Activated CD4-positive, alpha-beta T cell treated with anti-CD3 and anti-CD28 coated beads, Interleukin-2, amount 10 ng/mL, durations not matched to agents 24 days and 14 days (primary cell): ENCODE measurements at regions not wholly inside any gene's neighbourhood (a gene's known extent, or its start where the extent isn't known, plus 50 kb on each side); places are given as distances from the start of the nearest gene placed in this dataset.

Experiments
- DNase-seq: peaks from one replicate; pipeline ENCODE4 v3.0.0; 2022
- H3K27ac Mint-ChIP-seq: one replicate; pipeline ENCODE4 v1.8.0; 2022; ENCODE audit warnings: mild to moderate bottlenecking, mixed read lengths
- H3K27me3 Mint-ChIP-seq: one replicate; pipeline ENCODE4 v1.8.0; 2022; ENCODE audit warnings: mixed read lengths
- H3K36me3 Mint-ChIP-seq: one replicate; pipeline ENCODE4 v1.8.0; 2022; ENCODE audit warnings: low read depth, mild to moderate bottlenecking, mixed read lengths
- H3K4me1 Mint-ChIP-seq: one replicate; pipeline ENCODE4 v1.8.0; 2021; ENCODE audit warnings: mixed read lengths
- H3K4me3 Mint-ChIP-seq: one replicate; pipeline ENCODE4 v1.8.0; 2022; ENCODE audit warnings: mild to moderate bottlenecking, moderate library complexity, mixed read lengths
- H3K9me3 Mint-ChIP-seq: one replicate; pipeline ENCODE4 v1.8.0; 2021; ENCODE audit warnings: mixed read lengths
- intact Hi-C: fragments of 100-400 bp; cut with micrococcal nuclease; formaldehyde crosslinking; loops from one replicate; pipeline ENCODE4 v1.15.1; 2023

DNA sequence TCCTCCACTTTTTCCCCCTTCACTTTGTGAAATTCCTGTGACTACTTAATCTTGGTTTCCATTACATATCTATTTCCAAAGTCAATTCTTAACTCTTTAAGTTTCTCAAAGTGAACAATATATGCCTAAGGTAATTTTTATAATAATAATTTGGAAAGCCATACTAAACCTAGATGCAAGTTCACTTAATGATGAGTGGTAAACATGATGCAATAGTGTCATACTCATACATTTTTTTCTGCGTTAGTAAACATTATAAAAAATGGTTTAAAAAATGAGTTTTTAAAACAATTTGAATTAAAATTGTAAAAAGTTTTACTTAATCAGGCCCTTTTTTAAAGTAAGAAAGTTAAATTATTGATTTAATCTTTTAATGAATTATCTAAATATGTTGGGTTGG is 659.4 kb upstream of the FZD8 start:
- no peak overlapping the region for H3K4me3 Mint-ChIP-seq
- no peaks in the 10 kb centered on the region for H3K9me3 Mint-ChIP-seq
- H3K27me3 Mint-ChIP-seq, result no peaks in the 10 kb centered on the region
- H3K36me3 Mint-ChIP-seq, result no peaks in the 10 kb centered on the region
- no peak for DNase-seq
- H3K27ac Mint-ChIP-seq, result no peak overlapping the region
- intact Hi-C loops, result no loop called here
- no peaks in the 10 kb centered on the region for H3K4me1 Mint-ChIP-seq

DNA sequence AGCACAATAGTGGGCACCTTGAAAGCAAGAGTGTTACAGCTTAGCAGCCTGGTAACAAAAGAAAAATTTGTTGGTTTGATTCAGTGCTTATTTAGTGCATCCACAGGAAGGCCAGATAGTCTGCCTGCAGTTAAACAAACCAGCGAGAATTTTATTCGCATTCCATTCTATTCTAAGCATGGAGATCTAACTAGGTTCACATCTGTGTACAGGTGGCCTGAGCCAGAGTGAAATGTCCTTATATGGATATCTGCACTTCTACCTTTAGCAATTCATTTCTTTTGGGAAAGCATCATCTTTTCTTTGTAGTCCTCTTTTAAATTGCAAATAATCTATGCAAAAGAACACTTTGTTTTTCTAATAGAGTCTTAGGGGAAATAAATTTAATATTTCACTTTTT is 659.0 kb upstream of the FZD8 start:
- no peak for DNase-seq
- Mint-ChIP-seq H3K9me3 (no peaks in the 10 kb centered on the region), H3K36me3 (no peaks in the 10 kb centered on the region), H3K27ac (no peak overlapping the region), H3K4me3 (no peak overlapping the region), H3K27me3 (no peaks in the 10 kb centered on the region), H3K4me1 (no peaks in the 10 kb centered on the region)
- intact Hi-C loops, result no loop called here

DNA sequence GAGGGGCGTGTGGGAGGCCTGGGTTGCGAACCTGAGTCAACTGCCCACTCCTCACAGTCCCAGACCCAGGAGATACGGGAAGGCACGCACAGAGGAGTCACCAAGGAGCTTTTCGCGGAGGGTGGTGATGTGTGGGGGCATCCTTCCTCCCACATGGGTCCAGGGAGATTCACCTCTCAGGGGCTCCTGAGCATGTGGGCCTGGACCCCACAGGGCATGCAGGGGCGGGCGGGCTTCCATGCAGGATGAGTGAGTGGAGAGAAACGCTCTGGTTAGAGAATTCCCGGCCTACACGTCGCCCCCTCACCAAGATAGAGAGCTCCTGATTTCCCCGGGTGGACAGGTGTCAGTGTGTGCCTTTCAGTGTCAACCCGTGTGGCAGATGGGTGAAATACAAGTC is 641.7 kb upstream of the FZD8 start:
- DNase-seq, result no peak
- intact Hi-C loops, result no loop called here
- Mint-ChIP-seq H3K9me3 (peaks cover 13% of the 10 kb centered on the region), H3K4me3 (no peak overlapping the region), H3K27ac (no peak overlapping the region), H3K27me3 (no peaks in the 10 kb centered on the region), H3K36me3 (no peaks in the 10 kb centered on the region), H3K4me1 (no peaks in the 10 kb centered on the region)

DNA sequence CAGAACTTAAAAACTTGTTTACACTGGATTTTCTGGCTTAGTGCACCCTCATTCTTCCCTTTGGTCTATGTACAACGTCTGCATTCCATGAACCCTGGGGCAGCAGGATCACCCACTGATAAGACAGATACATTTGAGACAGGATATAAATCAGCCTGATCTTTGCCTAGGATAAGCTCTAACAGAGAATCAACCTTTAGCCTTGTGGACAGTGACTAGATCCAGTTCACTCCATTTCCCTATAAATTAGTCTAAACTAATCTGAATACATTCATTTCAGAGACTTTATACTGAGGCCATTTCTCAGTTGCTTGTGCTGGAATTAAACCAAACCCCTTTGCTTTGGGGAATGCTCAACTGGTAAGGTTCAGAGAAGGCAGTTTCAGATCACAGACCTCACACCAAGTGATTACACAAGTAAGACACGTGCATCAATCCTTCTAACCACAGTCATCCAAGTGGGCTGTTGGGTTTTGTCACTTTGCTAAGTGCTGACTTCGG is 639.8 kb upstream of the FZD8 start:
- Mint-ChIP-seq H3K4me3 (no peak overlapping the region), H3K4me1 (no peaks in the 10 kb centered on the region), H3K27ac (no peak overlapping the region), H3K36me3 (no peaks in the 10 kb centered on the region), H3K9me3 (peaks cover 11% of the 10 kb centered on the region), H3K27me3 (no peaks in the 10 kb centered on the region)
- DNase-seq, result no peak
- intact Hi-C loops, result no loop called here

DNA sequence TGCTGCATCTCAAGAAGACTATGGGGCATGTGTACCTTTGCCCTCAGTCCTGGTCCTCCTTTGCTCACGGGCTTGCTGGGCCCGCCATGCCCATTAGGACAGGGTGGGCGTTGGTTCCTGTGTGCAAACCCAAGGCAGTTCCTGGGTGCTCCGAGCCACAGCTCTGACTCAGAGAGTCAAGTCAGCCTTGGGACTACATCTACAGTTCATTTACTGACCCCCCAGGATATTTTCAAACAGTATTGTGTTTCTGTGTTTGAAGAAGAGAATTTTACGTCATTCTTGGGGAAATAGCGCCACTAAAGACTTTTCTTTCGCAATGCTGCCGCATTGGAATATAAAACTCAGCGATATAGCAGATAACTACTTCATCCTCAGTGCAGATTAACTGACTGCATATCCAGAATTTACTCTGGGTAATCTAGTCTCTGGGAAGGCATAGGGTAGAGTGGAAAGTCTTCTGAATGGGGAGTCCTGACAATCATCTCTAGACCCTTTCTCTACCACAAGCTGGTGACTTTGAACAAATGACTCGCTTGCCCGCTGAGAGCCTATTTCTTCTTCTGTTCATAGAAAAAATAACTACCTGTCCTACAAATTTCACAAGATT is 638.9 kb upstream of the FZD8 start:
- intact Hi-C loops, result no loop called here
- Mint-ChIP-seq H3K27me3 (no peaks in the 10 kb centered on the region), H3K4me3 (no peak overlapping the region), H3K27ac (no peak overlapping the region), H3K9me3 (peaks cover 13% of the 10 kb centered on the region), H3K36me3 (no peaks in the 10 kb centered on the region), H3K4me1 (no peaks in the 10 kb centered on the region)
- DNase-seq, result no peak

DNA sequence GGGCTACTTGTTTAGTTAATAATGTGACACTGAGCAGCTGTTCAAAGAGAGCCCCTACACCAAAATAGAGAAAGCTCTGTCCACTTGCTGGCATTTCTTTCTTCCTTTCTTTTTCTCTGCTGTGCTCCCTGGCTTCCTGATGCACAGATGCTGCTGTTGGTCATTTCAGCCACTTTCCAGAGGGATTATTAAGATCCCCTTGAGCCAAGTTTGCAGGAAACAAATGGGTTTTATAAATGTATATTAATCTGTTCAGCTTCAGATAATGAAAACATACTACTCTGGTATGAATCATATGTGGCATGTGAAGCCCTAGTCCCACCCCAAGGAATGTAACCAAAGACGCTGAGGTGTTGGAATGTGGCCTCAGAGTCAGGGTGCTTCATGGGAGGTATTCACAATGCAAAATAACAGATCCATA is 638.2 kb upstream of the FZD8 start:
- Mint-ChIP-seq H3K4me1 (no peaks in the 10 kb centered on the region), H3K27ac (no peak overlapping the region)
- no peak for DNase-seq

DNA sequence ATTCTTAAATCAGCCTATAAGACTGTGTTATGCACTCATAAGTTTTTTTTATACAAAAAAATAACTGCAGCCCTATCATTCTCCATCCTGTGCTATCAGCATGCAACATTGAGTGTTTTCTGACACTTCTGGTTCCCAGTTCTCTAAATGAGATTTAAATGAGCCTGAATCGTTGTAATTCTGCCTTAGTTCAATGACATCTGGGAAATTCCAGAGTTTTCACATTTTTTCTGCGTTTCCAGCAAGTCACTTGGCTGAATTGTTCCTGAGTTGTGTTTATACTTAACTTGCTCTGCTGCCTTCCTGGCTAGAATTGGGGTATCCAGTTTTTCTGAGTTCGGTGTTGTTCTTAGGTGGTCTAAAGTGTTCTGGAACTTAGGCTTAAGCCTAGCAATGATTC is 636.1 kb upstream of the FZD8 start:
- no peaks in the 10 kb centered on the region for H3K4me1 Mint-ChIP-seq
- H3K4me3 Mint-ChIP-seq, result no peak overlapping the region
- no peak for DNase-seq
- no peaks in the 10 kb centered on the region for H3K27me3 Mint-ChIP-seq
- H3K27ac Mint-ChIP-seq, result no peak overlapping the region
- intact Hi-C loops, result no loop called here
- peaks cover 22% of the 10 kb centered on the region for H3K9me3 Mint-ChIP-seq
- no peaks in the 10 kb centered on the region for H3K36me3 Mint-ChIP-seq

More for the DNA sequence above, 638.2 kb upstream of the FZD8 start:
- intact Hi-C loops, result no loop called here
- H3K9me3 Mint-ChIP-seq, result peaks cover 9% of the 10 kb centered on the region
- H3K36me3 Mint-ChIP-seq, result no peaks in the 10 kb centered on the region
- H3K27me3 Mint-ChIP-seq, result no peaks in the 10 kb centered on the region
- no peak overlapping the region for H3K4me3 Mint-ChIP-seq

DNA sequence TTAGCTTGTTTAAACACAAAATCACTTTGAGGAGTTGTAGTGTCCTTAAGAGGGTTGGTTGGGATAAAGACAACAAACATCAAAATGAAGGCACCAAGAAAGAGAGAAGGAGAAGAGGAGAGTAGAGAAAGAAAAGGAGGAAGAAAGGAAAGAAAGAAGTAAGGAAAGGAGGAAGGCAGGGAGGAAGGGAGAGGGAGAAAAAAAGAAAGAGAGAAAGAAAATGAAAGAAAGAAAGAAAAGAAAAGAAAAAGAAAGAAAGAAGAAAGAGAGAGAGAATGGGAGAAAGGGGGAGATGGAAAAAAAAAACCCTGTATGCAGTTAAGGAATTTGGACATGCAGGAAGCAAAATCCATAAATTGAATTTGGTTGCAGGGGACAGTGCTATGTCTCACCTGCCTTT is 635.4 kb upstream of the FZD8 start:
- DNase-seq, result no peak
- no peaks in the 10 kb centered on the region for H3K36me3 Mint-ChIP-seq
- H3K4me3 Mint-ChIP-seq, result no peak overlapping the region
- peaks cover 22% of the 10 kb centered on the region for H3K9me3 Mint-ChIP-seq
- H3K27ac Mint-ChIP-seq, result no peak overlapping the region
- intact Hi-C loops, result no loop called here
- H3K4me1 Mint-ChIP-seq, result no peaks in the 10 kb centered on the region
- no peaks in the 10 kb centered on the region for H3K27me3 Mint-ChIP-seq

DNA sequence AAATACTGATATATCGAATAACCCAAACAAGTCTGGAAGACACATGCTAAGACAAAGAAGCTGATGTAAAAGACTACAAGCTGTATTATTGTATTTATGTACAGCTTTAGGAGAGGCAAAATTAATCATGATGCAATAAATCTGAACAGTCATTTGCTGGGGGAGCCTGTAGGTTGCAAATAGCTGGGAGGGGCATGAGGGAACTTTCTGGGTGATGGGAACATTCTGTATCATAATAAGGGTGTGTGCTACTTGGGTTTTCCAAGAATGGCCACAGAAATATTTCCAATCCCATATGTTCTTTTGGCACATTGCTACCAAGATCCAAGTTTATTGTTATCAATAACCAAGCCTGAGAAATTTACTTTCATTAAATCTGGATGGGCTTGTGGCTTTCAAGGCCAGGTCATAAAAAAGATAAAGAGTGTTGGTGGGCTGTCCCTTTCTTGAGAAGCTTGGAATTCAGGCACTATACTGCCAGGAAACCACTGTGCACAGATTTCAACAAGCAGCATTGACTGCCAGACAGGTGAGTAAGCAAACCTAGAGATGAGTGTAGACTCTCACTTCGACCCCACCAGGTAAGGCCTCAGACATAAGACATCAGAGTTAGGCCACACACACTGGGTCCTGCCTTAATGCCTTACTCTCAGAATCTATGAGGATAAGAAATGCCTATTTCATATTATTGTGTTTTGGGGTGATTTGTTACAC is 629.7 kb upstream of the FZD8 start:
- intact Hi-C loops, result no loop called here
- H3K36me3 Mint-ChIP-seq, result no peaks in the 10 kb centered on the region

DNA sequence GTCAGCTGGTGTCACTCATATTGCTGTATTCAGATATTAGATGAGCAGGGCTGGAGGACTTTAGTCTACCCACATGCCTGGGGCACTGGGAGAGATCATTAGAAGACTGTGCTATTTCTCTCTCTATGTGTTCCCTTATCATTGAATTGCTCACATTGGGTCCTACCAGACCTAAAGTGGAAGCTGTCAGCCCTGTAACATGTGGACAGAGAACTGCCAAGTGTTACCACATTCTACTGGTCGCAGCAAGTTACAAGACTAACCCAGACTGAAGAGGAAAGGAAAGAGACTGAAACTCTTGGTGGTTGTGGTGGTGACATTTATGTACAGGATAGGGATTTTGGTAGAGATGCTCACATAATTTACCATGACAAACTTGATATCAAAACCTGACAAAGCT is 627.1 kb upstream of the FZD8 start:
- DNase-seq, result no peak
- intact Hi-C loops, result no loop called here
- H3K4me3 Mint-ChIP-seq, result no peak overlapping the region
- peaks cover 4% of the 10 kb centered on the region for H3K9me3 Mint-ChIP-seq
- no peak overlapping the region for H3K27ac Mint-ChIP-seq
- no peaks in the 10 kb centered on the region for H3K36me3 Mint-ChIP-seq
- no peaks in the 10 kb centered on the region for H3K27me3 Mint-ChIP-seq
- no peaks in the 10 kb centered on the region for H3K4me1 Mint-ChIP-seq

More for the DNA sequence above, 629.7 kb upstream of the FZD8 start:
- H3K4me1 Mint-ChIP-seq, result no peaks in the 10 kb centered on the region
- H3K9me3 Mint-ChIP-seq, result peaks cover 17% of the 10 kb centered on the region
- no peak overlapping the region for H3K27ac Mint-ChIP-seq
- no peaks in the 10 kb centered on the region for H3K27me3 Mint-ChIP-seq
- no peak overlapping the region for H3K4me3 Mint-ChIP-seq
- no peak for DNase-seq

DNA sequence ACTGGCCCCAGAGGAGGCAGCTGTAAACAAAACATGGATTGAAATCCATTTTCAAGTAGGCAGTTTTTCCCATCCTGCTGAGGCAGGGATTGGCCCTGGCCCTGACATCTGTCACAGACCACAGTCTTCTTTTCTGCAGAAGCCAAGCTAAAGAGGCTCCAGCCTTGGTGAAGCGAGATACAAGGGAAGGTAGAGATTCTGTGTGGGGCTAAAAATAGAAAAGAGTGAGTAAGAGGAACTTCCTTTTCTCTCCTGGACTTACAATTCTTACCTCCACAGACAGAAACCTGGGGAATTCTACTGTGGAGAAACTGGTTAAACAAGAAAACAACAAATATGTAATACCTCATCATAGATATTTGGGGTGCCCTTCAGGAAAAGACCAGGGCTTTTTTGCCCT is 624.8 kb upstream of the FZD8 start:
- H3K4me1 Mint-ChIP-seq, result no peaks in the 10 kb centered on the region
- no peaks in the 10 kb centered on the region for H3K36me3 Mint-ChIP-seq
- intact Hi-C loops, result no loop called here
- H3K9me3 Mint-ChIP-seq, result no peaks in the 10 kb centered on the region
- H3K4me3 Mint-ChIP-seq, result no peak overlapping the region
- H3K27ac Mint-ChIP-seq, result no peak overlapping the region
- no peak for DNase-seq
- H3K27me3 Mint-ChIP-seq, result no peaks in the 10 kb centered on the region

DNA sequence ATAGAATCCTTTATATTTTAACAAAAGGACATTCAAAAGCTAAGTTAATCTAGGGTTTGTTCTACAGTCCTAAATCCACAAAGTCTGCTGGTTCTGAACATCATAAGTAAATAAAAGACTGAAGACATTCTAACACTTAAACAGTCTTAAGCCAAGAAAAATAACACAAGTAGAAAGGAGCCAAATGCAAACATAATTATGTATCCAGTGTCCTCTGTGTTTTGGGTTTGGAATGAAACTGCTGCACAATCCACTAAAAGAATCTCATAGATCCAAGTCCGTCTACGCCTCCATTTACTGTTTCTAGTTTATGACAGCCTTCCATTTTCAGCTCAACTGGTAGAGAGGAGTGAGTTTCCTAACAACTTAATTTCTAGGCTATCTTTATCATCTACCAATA is 623.6 kb upstream of the FZD8 start:
- Mint-ChIP-seq H3K27ac (no peak overlapping the region), H3K36me3 (no peaks in the 10 kb centered on the region), H3K9me3 (no peaks in the 10 kb centered on the region), H3K27me3 (no peaks in the 10 kb centered on the region), H3K4me1 (no peaks in the 10 kb centered on the region), H3K4me3 (no peak overlapping the region)
- DNase-seq, result no peak
- intact Hi-C loops, result no loop called here

DNA sequence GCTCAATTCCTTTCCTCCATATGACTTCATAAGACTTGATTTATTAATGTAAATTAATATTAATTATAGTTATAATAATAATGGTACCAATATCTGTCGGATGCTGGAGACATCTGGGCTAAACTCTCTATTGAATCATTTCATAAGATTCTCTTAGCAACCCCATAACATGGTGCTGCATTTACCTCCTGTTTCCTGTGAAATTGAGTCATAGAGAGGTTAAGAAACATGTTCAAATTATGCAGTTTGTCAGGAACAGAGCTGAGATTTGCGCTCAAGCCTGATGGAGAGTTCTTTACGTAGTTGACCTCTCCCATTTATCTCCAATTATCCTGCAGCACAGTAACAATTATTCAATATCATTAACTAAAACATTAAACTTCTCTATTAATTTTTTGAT is 621.8 kb upstream of the FZD8 start:
- no peak for DNase-seq
- H3K9me3 Mint-ChIP-seq, result peaks cover 3% of the 10 kb centered on the region
- intact Hi-C loops, result no loop called here
- no peaks in the 10 kb centered on the region for H3K27me3 Mint-ChIP-seq
- H3K36me3 Mint-ChIP-seq, result no peaks in the 10 kb centered on the region
- H3K27ac Mint-ChIP-seq, result no peak overlapping the region
- H3K4me3 Mint-ChIP-seq, result no peak overlapping the region
- H3K4me1 Mint-ChIP-seq, result no peaks in the 10 kb centered on the region

DNA sequence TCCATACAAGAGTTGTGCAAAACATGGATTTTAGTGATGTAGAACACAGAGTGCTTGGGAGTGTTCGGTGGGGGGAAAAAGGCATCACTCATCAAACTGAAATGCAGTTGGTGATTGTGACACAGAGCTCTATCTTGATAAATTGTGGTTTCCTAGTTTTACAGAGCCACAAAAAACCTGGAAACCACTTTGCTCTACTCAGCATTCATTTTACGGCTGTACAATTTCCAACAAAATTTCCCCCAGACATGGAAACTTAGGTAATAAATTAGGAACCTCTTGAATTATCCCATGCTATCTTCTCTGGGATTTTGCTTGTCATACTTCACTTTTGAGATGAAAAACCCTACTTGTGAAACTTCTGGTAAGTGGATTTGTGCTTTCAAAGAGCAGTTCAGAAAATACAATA is 614.9 kb upstream of the FZD8 start:
- intact Hi-C loops, result no loop called here
- Mint-ChIP-seq H3K27me3 (no peaks in the 10 kb centered on the region), H3K4me1 (no peaks in the 10 kb centered on the region), H3K9me3 (peaks cover 13% of the 10 kb centered on the region), H3K36me3 (no peaks in the 10 kb centered on the region), H3K27ac (no peak overlapping the region), H3K4me3 (no peak overlapping the region)
- DNase-seq, result no peak

DNA sequence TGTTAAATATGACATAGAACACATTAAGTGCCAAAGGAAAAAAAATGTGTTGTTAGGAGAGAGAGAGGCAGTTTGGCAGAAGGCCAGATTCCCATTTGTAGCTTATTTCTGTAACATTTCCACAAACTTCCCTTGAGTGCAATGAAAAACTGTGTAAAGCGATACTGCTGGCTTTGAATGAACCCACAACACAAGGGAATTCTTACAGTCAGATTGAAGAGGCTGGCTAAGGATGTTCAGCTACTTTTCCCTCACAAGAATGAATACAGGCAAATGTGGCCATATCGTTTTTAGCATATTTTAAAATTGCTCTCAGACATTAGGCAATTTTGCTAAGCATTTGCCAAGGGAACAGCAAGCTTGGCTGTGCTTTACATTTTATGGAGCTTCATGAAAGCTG is 614.1 kb upstream of the FZD8 start:
- no peak for DNase-seq
- Mint-ChIP-seq H3K27ac (no peak overlapping the region), H3K36me3 (no peaks in the 10 kb centered on the region), H3K27me3 (no peaks in the 10 kb centered on the region), H3K4me3 (no peak overlapping the region), H3K9me3 (peaks cover 13% of the 10 kb centered on the region), H3K4me1 (no peaks in the 10 kb centered on the region)
- intact Hi-C loops, result no loop called here
